ENCODE measurements at regions not wholly inside any gene's neighbourhood (a gene's known extent, or its start where the extent isn't known, plus 50 kb on each side); places are given as distances from the start of the nearest gene placed in this dataset.

GRCh38 chr2:122805346-122805745, 1049.9 kb downstream of the TSN start:
- no peak for TF ChIP-seq EZH2 (IDR thresholded peaks at IDR 0.05; ENCODE audit: insufficient read depth, low read length)
- no peak for TF ChIP-seq CTCF (IDR thresholded peaks at IDR 0.05; ENCODE audit: insufficient read depth, low read depth, low read length)
